ENCODE measurements at regions not wholly inside any gene's neighbourhood (a gene's known extent, or its start where the extent isn't known, plus 50 kb on each side); places are given as distances from the start of the nearest gene placed in this dataset.

GRCh38 chr18:73458186-73458964 lies 590.6 kb upstream of the NETO1 start:
- H3K4me3 ChIP-seq (ENCODE audit: low read length in 2 of 2): no peak overlapping the region
- ATAC-seq (ENCODE audit: low FRiP score) (no peak), DNase-seq (no peak)
- intact Hi-C loops (cut with DNase I): no loop called here
- no peaks in the 10 kb centered on the region for H3K9me3 ChIP-seq (ENCODE audit: control insufficient read depth, low read length)
- H3K36me3 ChIP-seq (ENCODE audit: control insufficient read depth in 1 of 2, insufficient read depth in 2 of 2, low read length in 1 of 2): no peaks in the 10 kb centered on the region
- no peak overlapping the region for H3K27ac ChIP-seq (ENCODE audit: low read depth in 1 of 2, low read length in 2 of 2)
- WGBS, 2 donors: 30 to 38% methylated on average over 6 of the region's 6 CpGs
- H3K4me1 ChIP-seq (ENCODE audit: control insufficient read depth in 1 of 2, insufficient read depth in 2 of 2, low read length in 2 of 2): no peaks in the 10 kb centered on the region
- H3K27me3 ChIP-seq (ENCODE audit: control insufficient read depth in 1 of 2, insufficient read depth in 2 of 2, low read length in 1 of 2): no peaks in the 10 kb centered on the region

- Histone ChIP-seq H3K27ac (ENCODE audit: low read depth in 1 of 2, low read length in 2 of 2) (no peak overlapping the region), H3K27me3 (ENCODE audit: control insufficient read depth in 1 of 2, insufficient read depth in 2 of 2, low read length in 1 of 2) (no peaks in the 10 kb centered on the region), H3K9me3 (ENCODE audit: control insufficient read depth, low read length) (no peaks in the 10 kb centered on the region), H3K4me3 (ENCODE audit: low read length in 2 of 2) (no peak overlapping the region), H3K4me1 (ENCODE audit: control insufficient read depth in 1 of 2, insufficient read depth in 2 of 2, low read length in 2 of 2) (no peaks in the 10 kb centered on the region), H3K36me3 (ENCODE audit: control insufficient read depth in 1 of 2, insufficient read depth in 2 of 2, low read length in 1 of 2) (no peaks in the 10 kb centered on the region)
- intact Hi-C loops (cut with DNase I): no loop called here
- ATAC-seq (ENCODE audit: low FRiP score): no peak
- 77 to 80% methylated on average over 3 of the region's 3 CpGs for WGBS, 2 donors
- DNase-seq: no peak
Observed at GRCh38 chr18:73456643-73457042, 588.9 kb upstream of the NETO1 start.

- Histone ChIP-seq H3K4me1 (ENCODE audit: control insufficient read depth in 1 of 2, insufficient read depth in 2 of 2, low read length in 2 of 2) (no peaks in the 10 kb centered on the region), H3K27ac (ENCODE audit: low read depth in 1 of 2, low read length in 2 of 2) (no peak overlapping the region), H3K36me3 (ENCODE audit: control insufficient read depth in 1 of 2, insufficient read depth in 2 of 2, low read length in 1 of 2) (no peaks in the 10 kb centered on the region), H3K27me3 (ENCODE audit: control insufficient read depth in 1 of 2, insufficient read depth in 2 of 2, low read length in 1 of 2) (no peaks in the 10 kb centered on the region), H3K4me3 (ENCODE audit: low read length in 2 of 2) (no peak overlapping the region), H3K9me3 (ENCODE audit: control insufficient read depth, low read length) (no peaks in the 10 kb centered on the region)
- intact Hi-C loops (cut with DNase I): no loop called here
- DNase-seq (no peak), ATAC-seq (ENCODE audit: low FRiP score) (no peak)
- 94 to 97% methylated on average over 1 of the region's 1 CpG for WGBS, 2 donors
Observed at GRCh38 chr18:73452866-73453265, 585.1 kb upstream of the NETO1 start.

GRCh38 chr18:73446502-73446901 lies 578.7 kb upstream of the NETO1 start:
- intact Hi-C loops (cut with DNase I): no loop called here
- no peak for ATAC-seq (ENCODE audit: low FRiP score)
- no peaks in the 10 kb centered on the region for H3K27me3 ChIP-seq (ENCODE audit: control insufficient read depth in 1 of 2, insufficient read depth in 2 of 2, low read length in 1 of 2)
- no peaks in the 10 kb centered on the region for H3K4me1 ChIP-seq (ENCODE audit: control insufficient read depth in 1 of 2, insufficient read depth in 2 of 2, low read length in 2 of 2)
- no peaks in the 10 kb centered on the region for H3K36me3 ChIP-seq (ENCODE audit: control insufficient read depth in 1 of 2, insufficient read depth in 2 of 2, low read length in 1 of 2)
- WGBS, 2 donors: 59 to 62% methylated on average over 4 of the region's 4 CpGs
- H3K27ac ChIP-seq (ENCODE audit: low read depth in 1 of 2, low read length in 2 of 2): no peak overlapping the region
- H3K4me3 ChIP-seq (ENCODE audit: low read length in 2 of 2): no peak overlapping the region
- H3K9me3 ChIP-seq (ENCODE audit: control insufficient read depth, low read length): no peaks in the 10 kb centered on the region
- DNase-seq: no peak

- H3K36me3 ChIP-seq (ENCODE audit: control insufficient read depth in 1 of 2, insufficient read depth in 2 of 2, low read length in 1 of 2): no peaks in the 10 kb centered on the region
- H3K4me1 ChIP-seq (ENCODE audit: control insufficient read depth in 1 of 2, insufficient read depth in 2 of 2, low read length in 2 of 2): no peaks in the 10 kb centered on the region
- 22 to 40% methylated on average over 1 of the region's 1 CpG for WGBS, 2 donors
- intact Hi-C loops (cut with DNase I): no loop called here
- H3K4me3 ChIP-seq (ENCODE audit: low read length in 2 of 2): no peak overlapping the region
- DNase-seq (no peak), ATAC-seq (ENCODE audit: low FRiP score) (no peak)
- H3K27me3 ChIP-seq (ENCODE audit: control insufficient read depth in 1 of 2, insufficient read depth in 2 of 2, low read length in 1 of 2): no peaks in the 10 kb centered on the region
- no peaks in the 10 kb centered on the region for H3K9me3 ChIP-seq (ENCODE audit: control insufficient read depth, low read length)
- no peak overlapping the region for H3K27ac ChIP-seq (ENCODE audit: low read depth in 1 of 2, low read length in 2 of 2)
Observed at GRCh38 chr18:73431620-73432019, 563.8 kb upstream of the NETO1 start.

GRCh38 chr18:73421010-73421409 lies 553.2 kb upstream of the NETO1 start:
- no peak for DNase-seq
- Histone ChIP-seq H3K4me3 (ENCODE audit: low read length in 2 of 2) (no peak overlapping the region), H3K4me1 (ENCODE audit: control insufficient read depth in 1 of 2, insufficient read depth in 2 of 2, low read length in 2 of 2) (no peaks in the 10 kb centered on the region), H3K27ac (ENCODE audit: low read depth in 1 of 2, low read length in 2 of 2) (no peak overlapping the region), H3K27me3 (ENCODE audit: control insufficient read depth in 1 of 2, insufficient read depth in 2 of 2, low read length in 1 of 2) (no peaks in the 10 kb centered on the region), H3K9me3 (ENCODE audit: control insufficient read depth, low read length) (peaks cover 1% of the 10 kb centered on the region), H3K36me3 (ENCODE audit: control insufficient read depth in 1 of 2, insufficient read depth in 2 of 2, low read length in 1 of 2) (no peaks in the 10 kb centered on the region)
- intact Hi-C loops (cut with DNase I): no loop called here
- no peak for ATAC-seq (ENCODE audit: low FRiP score)

GRCh38 chr18:73419531-73419930 lies 551.7 kb upstream of the NETO1 start:
- H3K4me1 ChIP-seq (ENCODE audit: control insufficient read depth in 1 of 2, insufficient read depth in 2 of 2, low read length in 2 of 2): no peaks in the 10 kb centered on the region
- DNase-seq: no peak
- no peaks in the 10 kb centered on the region for H3K27me3 ChIP-seq (ENCODE audit: control insufficient read depth in 1 of 2, insufficient read depth in 2 of 2, low read length in 1 of 2)
- no peaks in the 10 kb centered on the region for H3K36me3 ChIP-seq (ENCODE audit: control insufficient read depth in 1 of 2, insufficient read depth in 2 of 2, low read length in 1 of 2)
- no peak overlapping the region for H3K27ac ChIP-seq (ENCODE audit: low read depth in 1 of 2, low read length in 2 of 2)
- intact Hi-C loops (cut with DNase I): no loop called here
- WGBS, 2 donors: 70 to 74% methylated on average over 4 of the region's 4 CpGs
- H3K4me3 ChIP-seq (ENCODE audit: low read length in 2 of 2): no peak overlapping the region
- H3K9me3 ChIP-seq (ENCODE audit: control insufficient read depth, low read length): peaks cover 1% of the 10 kb centered on the region
- no peak for ATAC-seq (ENCODE audit: low FRiP score)

- DNase-seq (no peak), ATAC-seq (ENCODE audit: low FRiP score) (no peak)
- intact Hi-C loops (cut with DNase I): no loop called here
- Histone ChIP-seq H3K9me3 (ENCODE audit: control insufficient read depth, low read length) (peaks cover 1% of the 10 kb centered on the region), H3K4me3 (ENCODE audit: low read length in 2 of 2) (no peak overlapping the region), H3K36me3 (ENCODE audit: control insufficient read depth in 1 of 2, insufficient read depth in 2 of 2, low read length in 1 of 2) (no peaks in the 10 kb centered on the region), H3K27ac (ENCODE audit: low read depth in 1 of 2, low read length in 2 of 2) (no peak overlapping the region), H3K27me3 (ENCODE audit: control insufficient read depth in 1 of 2, insufficient read depth in 2 of 2, low read length in 1 of 2) (no peaks in the 10 kb centered on the region), H3K4me1 (ENCODE audit: control insufficient read depth in 1 of 2, insufficient read depth in 2 of 2, low read length in 2 of 2) (no peaks in the 10 kb centered on the region)
- 68 to 75% methylated on average over 4 of the region's 4 CpGs for WGBS, 2 donors
Observed at GRCh38 chr18:73414598-73414997, 546.8 kb upstream of the NETO1 start.

- WGBS, 2 donors: 95 to 98% methylated on average over 1 of the region's 1 CpG
- no peaks in the 10 kb centered on the region for H3K27me3 ChIP-seq (ENCODE audit: control insufficient read depth in 1 of 2, insufficient read depth in 2 of 2, low read length in 1 of 2)
- H3K4me1 ChIP-seq (ENCODE audit: control insufficient read depth in 1 of 2, insufficient read depth in 2 of 2, low read length in 2 of 2): no peaks in the 10 kb centered on the region
- H3K4me3 ChIP-seq (ENCODE audit: low read length in 2 of 2): no peak overlapping the region
- no peak overlapping the region for H3K27ac ChIP-seq (ENCODE audit: low read depth in 1 of 2, low read length in 2 of 2)
- intact Hi-C loops (cut with DNase I): no loop called here
- no peak for ATAC-seq (ENCODE audit: low FRiP score)
- peaks cover 1% of the 10 kb centered on the region for H3K9me3 ChIP-seq (ENCODE audit: control insufficient read depth, low read length)
- DNase-seq: no peak
- no peaks in the 10 kb centered on the region for H3K36me3 ChIP-seq (ENCODE audit: control insufficient read depth in 1 of 2, insufficient read depth in 2 of 2, low read length in 1 of 2)
Observed at GRCh38 chr18:73414069-73414468, 546.3 kb upstream of the NETO1 start.

Measured in aorta (tissue), 5 donors.